GM12864 (cell line): ENCODE measurements at regions not wholly inside any gene's neighbourhood (a gene's known extent, or its start where the extent isn't known, plus 50 kb on each side); places are given as distances from the start of the nearest gene placed in this dataset.

Experiments used
- DNase-seq: peaks from one replicate; pipeline ENCODE4 v3.0.0-alpha.2; 2011; ENCODE audit warnings: low read depth
- H3K4me3 ChIP-seq: 2 replicates; pipeline ENCODE4 v1.5.1; 2011; ENCODE audit warnings: mild to moderate bottlenecking, low read depth, low read length, control low read depth
- CTCF ChIP-seq: IDR thresholded peaks from 2 replicates; pipeline ENCODE4 v1.5.1; 2011; ENCODE audit warnings: low read depth, mild to moderate bottlenecking, moderate library complexity, low read length, control low read depth, inconsistent platforms; ENCODE audit errors: missing control alignments

- DNase-seq, result no peak
Measured at GRCh38 chr9:108180541-108180940, 675.2 kb downstream of the ACTL7B start.

GRCh38 chr9:108178318-108178717 lies 677.5 kb downstream of the ACTL7B start:
- TF ChIP-seq CTCF, result no peak
- no peak for DNase-seq
- H3K4me3 ChIP-seq, result no peak overlapping the region

More at GRCh38 chr9:108180541-108180940, 675.2 kb downstream of the ACTL7B start:
- TF ChIP-seq CTCF, result no peak
- no peak overlapping the region for H3K4me3 ChIP-seq

- no peak overlapping the region for H3K4me3 ChIP-seq
- no peak for TF ChIP-seq CTCF
- DNase-seq, result no peak
Measured at GRCh38 chr9:108168236-108168850, 678.8 kb upstream of the KLF4 start.

- no peak for TF ChIP-seq CTCF
- no peak for DNase-seq
- H3K4me3 ChIP-seq, result no peak overlapping the region
Measured at GRCh38 chr9:108167136-108167900, 677.7 kb upstream of the KLF4 start.

- H3K4me3 ChIP-seq, result no peak overlapping the region
- TF ChIP-seq CTCF, result no peak
- no peak for DNase-seq
Measured at GRCh38 chr9:108166519-108166918, 677.0 kb upstream of the KLF4 start.

GRCh38 chr9:108163321-108164005 lies 673.9 kb upstream of the KLF4 start:
- H3K4me3 ChIP-seq, result no peak overlapping the region
- no peak for DNase-seq
- no peak for TF ChIP-seq CTCF
